WTC11 (cell line): ENCODE measurements at regions not wholly inside any gene's neighbourhood (a gene's known extent, or its start where the extent isn't known, plus 50 kb on each side); places are given as distances from the start of the nearest gene placed in this dataset.

Experiments
- ATAC-seq: fragments of 200-7000 bp; cut with Tn5 transposase; 2 replicates; pipeline ENCODE4 v1.10.0; 2021; ENCODE audit warnings: mild to moderate bottlenecking, moderate library complexity
- CTCF ChIA-PET: fragments of 300-600 bp; sonication (Branson Sonifier 250); formaldehyde crosslinking; loops from one replicate; lab custom pipeline; 2021; ENCODE audit warnings: antibody characterized with exemption; lab: Charles Lee
- POLR2A ChIA-PET: fragments of 350-600 bp; sonication (Branson Sonifier 250); formaldehyde crosslinking; loops from one replicate; lab custom pipeline; 2021; ENCODE audit warnings: antibody characterized with exemption; lab: Charles Lee
- DNase-seq: peaks from one replicate; pipeline ENCODE4 v3.0.0; 2021; ENCODE audit warnings: low spot score
- H3K27ac Mint-ChIP-seq: 2 replicates; pipeline ENCODE4 v1.8.0; 2021; ENCODE audit warnings: mixed read lengths
- H3K27me3 Mint-ChIP-seq: 2 replicates; pipeline ENCODE4 v1.8.0; 2021; ENCODE audit warnings: low read depth, mild to moderate bottlenecking, moderate library complexity, mixed read lengths
- H3K36me3 Mint-ChIP-seq: 2 replicates; pipeline ENCODE4 v1.8.0; 2021; ENCODE audit warnings: mixed read lengths
- H3K4me1 Mint-ChIP-seq: 2 replicates; pipeline ENCODE4 v1.8.0; 2022; ENCODE audit warnings: mixed read lengths
- H3K4me3 Mint-ChIP-seq: 2 replicates; pipeline ENCODE4 v1.8.0; 2021; ENCODE audit warnings: mild to moderate bottlenecking, moderate library complexity, mixed read lengths
- H3K9me3 Mint-ChIP-seq: 2 replicates; pipeline ENCODE4 v1.8.0; 2021; ENCODE audit warnings: mixed read lengths
- AFF4 ChIP-seq: sonication (generic); formaldehyde crosslinking; IDR thresholded peaks from 2 replicates; pipeline ENCODE4 v1.8.1; 2023; ENCODE audit warnings: mild to moderate bottlenecking, missing genetic modification reagents, borderline replicate concordance
- ARID4B ChIP-seq: sonication (generic); formaldehyde crosslinking; IDR thresholded peaks from 2 replicates; pipeline ENCODE4 v1.8.0; 2023; ENCODE audit warnings: missing genetic modification reagents, mild to moderate bottlenecking, borderline replicate concordance
- ATF6 ChIP-seq: sonication (generic); formaldehyde crosslinking; IDR thresholded peaks from 2 replicates; pipeline ENCODE4 v1.8.1; 2023; ENCODE audit warnings: mild to moderate bottlenecking, missing genetic modification reagents
- CREB1 ChIP-seq: sonication (generic); formaldehyde crosslinking; IDR thresholded peaks from 2 replicates; pipeline ENCODE4 v1.8.0; 2023; ENCODE audit warnings: mild to moderate bottlenecking, missing genetic modification reagents
- FOXP4 ChIP-seq: sonication (generic); formaldehyde crosslinking; IDR thresholded peaks from 2 replicates; pipeline ENCODE4 v1.8.0; 2022; ENCODE audit warnings: mild to moderate bottlenecking, missing genetic modification reagents
- IRF1 ChIP-seq: sonication (generic); formaldehyde crosslinking; IDR thresholded peaks from 2 replicates; pipeline ENCODE4 v1.8.0; 2023; ENCODE audit warnings: missing genetic modification reagents
- NR3C1 ChIP-seq: sonication (generic); formaldehyde crosslinking; conservative IDR thresholded peaks from 2 replicates; pipeline ENCODE4 v1.8.1; 2023; ENCODE audit warnings: low read depth, mild to moderate bottlenecking, missing genetic modification reagents
- ZNF281 ChIP-seq: sonication (generic); formaldehyde crosslinking; IDR thresholded peaks from 2 replicates; pipeline ENCODE4 v1.8.0; 2023; ENCODE audit warnings: mild to moderate bottlenecking, missing genetic modification reagents
- ZNF671 ChIP-seq: fragments of 250-450 bp; sonication (Bioruptor Pico); IDR thresholded peaks from 2 replicates; pipeline ENCODE4 v1.8.0; 2021; ENCODE audit warnings: mild to moderate bottlenecking

GRCh38 chr14:56023661-56024081 is 94.5 kb upstream of the PELI2 start (continued):
- TF ChIP-seq AFF4 = no peak
- no peak for TF ChIP-seq ZNF281 (CRISPR knock-in tag)
- TF ChIP-seq ZNF671 (CRISPR knock-in tag) = no peak

GRCh38 chr14:56025191-56025590 is 93.0 kb upstream of the PELI2 start:
- POLR2A ChIA-PET = no interaction called here
- Mint-ChIP-seq H3K36me3 (peaks cover 2% of the 10 kb centered on the region), H3K4me3 (no peak overlapping the region), H3K27ac (no peak overlapping the region), H3K4me1 (peaks cover 12% of the 10 kb centered on the region), H3K9me3 (peaks cover 11% of the 10 kb centered on the region), H3K27me3 (no peaks in the 10 kb centered on the region)
- CTCF ChIA-PET = no interaction called here
- TF ChIP-seq IRF1 (CRISPR knock-in tag) (no peak), FOXP4 (CRISPR knock-in tag) (no peak), ATF6 (no peak), NR3C1 (no peak), ARID4B (CRISPR knock-in tag) (no peak), CREB1 (no peak), ZNF281 (CRISPR knock-in tag) (no peak)
- ATAC-seq (no peak), DNase-seq (no peak)
